ENCODE measurements at regions not wholly inside any gene's neighbourhood (a gene's known extent, or its start where the extent isn't known, plus 50 kb on each side); places are given as distances from the start of the nearest gene placed in this dataset.

GRCh38 chr3:144470666-144471065 is 499.0 kb downstream of the DIPK2A start:
- H3K27ac Mint-ChIP-seq: no peak overlapping the region
- H3K27me3 Mint-ChIP-seq: no peaks in the 10 kb centered on the region
- H3K9me3 Mint-ChIP-seq: no peaks in the 10 kb centered on the region
- no peaks in the 10 kb centered on the region for H3K36me3 Mint-ChIP-seq (ENCODE audit: low read depth)
- DNase-seq (no peak), ATAC-seq (ENCODE audit: low read depth) (no peak)
- H3K4me3 Mint-ChIP-seq: no peak overlapping the region
- ChIA-PET CTCF (no interaction called here), POLR2A (no interaction called here)
- H3K4me1 Mint-ChIP-seq: no peaks in the 10 kb centered on the region
- intact Hi-C loops (cut with micrococcal nuclease): no loop called here
- no peak for TF ChIP-seq CTCF (IDR thresholded peaks at IDR 0.05)

GRCh38 chr3:144477593-144477992 is 506.0 kb downstream of the DIPK2A start:
- Mint-ChIP-seq H3K27ac (no peak overlapping the region), H3K4me1 (no peaks in the 10 kb centered on the region), H3K36me3 (ENCODE audit: low read depth) (no peaks in the 10 kb centered on the region), H3K4me3 (no peak overlapping the region), H3K27me3 (no peaks in the 10 kb centered on the region), H3K9me3 (no peaks in the 10 kb centered on the region)
- POLR2A ChIA-PET: no interaction called here
- no peak for DNase-seq
- no peak for TF ChIP-seq CTCF (IDR thresholded peaks at IDR 0.05)
- ATAC-seq (ENCODE audit: low read depth): no peak
- CTCF ChIA-PET: no interaction called here
- intact Hi-C loops (cut with micrococcal nuclease): no loop called here

GRCh38 chr3:144480416-144480919 is 508.8 kb downstream of the DIPK2A start:
- DNase-seq (no peak), ATAC-seq (ENCODE audit: low read depth) (no peak)
- Mint-ChIP-seq H3K27me3 (no peaks in the 10 kb centered on the region), H3K36me3 (ENCODE audit: low read depth) (no peaks in the 10 kb centered on the region), H3K4me3 (no peak overlapping the region), H3K27ac (no peak overlapping the region), H3K9me3 (no peaks in the 10 kb centered on the region), H3K4me1 (no peaks in the 10 kb centered on the region)
- ChIA-PET CTCF (no interaction called here), POLR2A (no interaction called here)
- TF ChIP-seq CTCF (IDR thresholded peaks at IDR 0.05): no peak
- intact Hi-C loops (cut with micrococcal nuclease): no loop called here

GRCh38 chr3:144482876-144483275 is 511.3 kb downstream of the DIPK2A start:
- DNase-seq (no peak), ATAC-seq (ENCODE audit: low read depth) (no peak)
- H3K9me3 Mint-ChIP-seq: no peaks in the 10 kb centered on the region
- H3K4me1 Mint-ChIP-seq: no peaks in the 10 kb centered on the region
- POLR2A ChIA-PET: no interaction called here
- intact Hi-C loops (cut with micrococcal nuclease): no loop called here
- H3K27ac Mint-ChIP-seq: no peak overlapping the region
- no peaks in the 10 kb centered on the region for H3K36me3 Mint-ChIP-seq (ENCODE audit: low read depth)
- H3K27me3 Mint-ChIP-seq: no peaks in the 10 kb centered on the region
- CTCF ChIA-PET: no interaction called here
- TF ChIP-seq CTCF (IDR thresholded peaks at IDR 0.05): no peak
- H3K4me3 Mint-ChIP-seq: no peak overlapping the region

- no peak for DNase-seq
- CTCF ChIA-PET: no interaction called here
- H3K36me3 Mint-ChIP-seq (ENCODE audit: low read depth): no peaks in the 10 kb centered on the region
- no peaks in the 10 kb centered on the region for H3K9me3 Mint-ChIP-seq
- H3K27me3 Mint-ChIP-seq: peaks cover 7% of the 10 kb centered on the region
- no peaks in the 10 kb centered on the region for H3K4me1 Mint-ChIP-seq
- H3K27ac Mint-ChIP-seq: no peak overlapping the region
- no peak overlapping the region for H3K4me3 Mint-ChIP-seq
- intact Hi-C loops (cut with micrococcal nuclease): no loop called here
- ATAC-seq (ENCODE audit: low read depth): no peak
- TF ChIP-seq CTCF (IDR thresholded peaks at IDR 0.05): no peak
- POLR2A ChIA-PET: no interaction called here
Measured at GRCh38 chr3:144487011-144487410, 515.4 kb downstream of the DIPK2A start.

Measured in activated B cell treated with CpG ODN at 0.5 μM for 24 hours (primary cell).